Bone marrow (tissue), 2 donors: ENCODE measurements at regions not wholly inside any gene's neighbourhood (a gene's known extent, or its start where the extent isn't known, plus 50 kb on each side); places are given as distances from the start of the nearest gene placed in this dataset.
A peak's percentile ranks its signal among the peaks of the same experiment; 100 is the strongest.

ENCODE experiments used
- DNase-seq, 2 donors: peaks; one replicate each; lab custom pipeline; 2025; lab: John Stamatoyannopoulos, UW

GRCh38 chrX:134747006-134747405, 50.0 kb downstream of the PABIR2 start:
- no peak for DNase-seq

GRCh38 chrX:134746410-134746785, 50.6 kb downstream of the PABIR2 start:
- DNase-seq = no peak

GRCh38 chrX:134745636-134746409, 51.2 kb downstream of the PABIR2 start:
- no peak for DNase-seq

- no peak for DNase-seq
These were observed 53.9 kb downstream of the PABIR2 start for GRCh38 chrX:134743091-134743490.

- no peak for DNase-seq
These were observed 54.4 kb downstream of the PABIR2 start for GRCh38 chrX:134742573-134742972.

- DNase-seq = no peak
These were observed 55.3 kb downstream of the PABIR2 start for GRCh38 chrX:134741746-134742145.

- DNase-seq = no peak
These were observed 57.8 kb downstream of the PABIR2 start for GRCh38 chrX:134738986-134739740.

GRCh38 chrX:134738445-134738844, 58.6 kb downstream of the PABIR2 start:
- no peak for DNase-seq

- DNase-seq = no peak
These were observed 59.2 kb downstream of the PABIR2 start for GRCh38 chrX:134737721-134738369.

GRCh38 chrX:134737061-134737460, 59.9 kb downstream of the PABIR2 start:
- DNase-seq = no peak

- no peak for DNase-seq
These were observed 60.6 kb downstream of the PABIR2 start for GRCh38 chrX:134736356-134736755.

- no peak for DNase-seq
These were observed 62.0 kb downstream of the PABIR2 start for GRCh38 chrX:134735015-134735414.

- no peak for DNase-seq
These were observed 62.5 kb downstream of the PABIR2 start for GRCh38 chrX:134734466-134734952.

- DNase-seq = no peak
These were observed 63.4 kb downstream of the PABIR2 start for GRCh38 chrX:134733591-134733990.

- no peak for DNase-seq
These were observed 64.3 kb downstream of the PABIR2 start for GRCh38 chrX:134732676-134733075.

- DNase-seq = no peak
These were observed 64.9 kb downstream of the PABIR2 start for GRCh38 chrX:134732152-134732551.

GRCh38 chrX:134727363-134727762, 69.1 kb upstream of the PLAC1 start:
- DNase-seq = no peak

- no peak for DNase-seq
These were observed 66.9 kb upstream of the PLAC1 start for GRCh38 chrX:134725103-134725690.

- DNase-seq = no peak
These were observed 63.7 kb upstream of the PLAC1 start for GRCh38 chrX:134721766-134722532.

GRCh38 chrX:134718966-134719317, 60.7 kb upstream of the PLAC1 start:
- DNase-seq = peak in 1 of 2 donors; percentile 30

GRCh38 chrX:134718105-134718965, 60.1 kb upstream of the PLAC1 start:
- no peak for DNase-seq
